Ascending aorta (tissue), 2 donors: ENCODE measurements at regions not wholly inside any gene's neighbourhood (a gene's known extent, or its start where the extent isn't known, plus 50 kb on each side); places are given as distances from the start of the nearest gene placed in this dataset.

Experiments
- DNase-seq, 2 donors: peaks; one replicate each; pipeline ENCODE4 v3.0.0-alpha.2; 2019; ENCODE audit warnings: low spot score in 2 of 2
- H3K27ac ChIP-seq, 2 donors: fragments of 200-600 bp; sonication (generic); one replicate each; pipeline ENCODE4 v1.5.1; 2016 to 2017; ENCODE audit warnings: mild to moderate bottlenecking in 1 of 2
- H3K27me3 ChIP-seq: fragments of 200-600 bp; sonication (generic); one replicate; pipeline ENCODE4 v1.5.1; 2017
- H3K36me3 ChIP-seq, 2 donors: fragments of 200-600 bp; sonication (generic); one replicate each; pipeline ENCODE4 v1.5.1; 2016
- H3K4me1 ChIP-seq, 2 donors: fragments of 200-600 bp; sonication (generic); one replicate each; pipeline ENCODE4 v1.5.1; 2016 to 2017; ENCODE audit warnings: mild to moderate bottlenecking in 1 of 2
- H3K4me3 ChIP-seq, 2 donors: fragments of 200-600 bp; sonication (generic); one replicate each; pipeline ENCODE4 v1.5.1; 2016 to 2017; ENCODE audit warnings: mild to moderate bottlenecking in 1 of 2
- H3K9me3 ChIP-seq, 2 donors: fragments of 200-600 bp; sonication (generic); one replicate each; pipeline ENCODE4 v1.5.1; 2016
- CTCF ChIP-seq, 3 experiments: fragments of 200-600 bp in 2 of 3; fragments of 450-650 bp in 1 of 3; sonication (generic) in 2 of 3; IDR thresholded peaks; one replicate each; pipeline ENCODE4 v1.5.1; 2016 to 2019; ENCODE audit warnings: antibody characterized with exemption in 3 of 3, mild to moderate bottlenecking in 1 of 3, moderate library complexity in 1 of 3
- intact Hi-C: fragments of 100-400 bp; cut with DNase I; formaldehyde crosslinking; loops from one replicate; pipeline ENCODE4 v1.15.1; 2023

GRCh38 chr11:29712616-29713015 lies 304.2 kb downstream of the KCNA4 start:
- no peak for TF ChIP-seq CTCF (IDR thresholded peaks at IDR 0.05)
- no peak for DNase-seq
- Histone ChIP-seq H3K27ac (no peak overlapping the region), H3K9me3 (no peaks in the 10 kb centered on the region), H3K36me3 (no peaks in the 10 kb centered on the region), H3K27me3 (no peaks in the 10 kb centered on the region), H3K4me1 (no peaks in the 10 kb centered on the region), H3K4me3 (no peak overlapping the region)
- intact Hi-C loops, result no loop called here

- no peaks in the 10 kb centered on the region for H3K36me3 ChIP-seq
- H3K4me1 ChIP-seq, result no peaks in the 10 kb centered on the region
- no peak for TF ChIP-seq CTCF (IDR thresholded peaks at IDR 0.05)
- no peak overlapping the region for H3K4me3 ChIP-seq
- no peak overlapping the region for H3K27ac ChIP-seq
- DNase-seq, result no peak
- no peaks in the 10 kb centered on the region for H3K9me3 ChIP-seq
- intact Hi-C loops, result no loop called here
- no peaks in the 10 kb centered on the region for H3K27me3 ChIP-seq
Observed at GRCh38 chr11:29707924-29708323, 308.9 kb downstream of the KCNA4 start.

- intact Hi-C loops, result no loop called here
- no peak for TF ChIP-seq CTCF (IDR thresholded peaks at IDR 0.05)
- Histone ChIP-seq H3K4me1 (no peaks in the 10 kb centered on the region), H3K4me3 (no peak overlapping the region), H3K27ac (no peak overlapping the region), H3K9me3 (no peaks in the 10 kb centered on the region), H3K27me3 (no peaks in the 10 kb centered on the region), H3K36me3 (no peaks in the 10 kb centered on the region)
- DNase-seq, result no peak
Observed at GRCh38 chr11:29685361-29685760, 331.5 kb downstream of the KCNA4 start.

- Histone ChIP-seq H3K27ac (no peak overlapping the region), H3K4me1 (no peaks in the 10 kb centered on the region), H3K9me3 (no peaks in the 10 kb centered on the region), H3K27me3 (no peaks in the 10 kb centered on the region), H3K36me3 (no peaks in the 10 kb centered on the region), H3K4me3 (no peak overlapping the region)
- intact Hi-C loops, result no loop called here
- TF ChIP-seq CTCF (IDR thresholded peaks at IDR 0.05), result no peak
- no peak for DNase-seq
Observed at GRCh38 chr11:29682856-29683255, 334.0 kb downstream of the KCNA4 start.

- no peak overlapping the region for H3K4me3 ChIP-seq
- H3K4me1 ChIP-seq, result no peaks in the 10 kb centered on the region
- no peaks in the 10 kb centered on the region for H3K27me3 ChIP-seq
- DNase-seq, result no peak
- H3K9me3 ChIP-seq, result no peaks in the 10 kb centered on the region
- no peak for TF ChIP-seq CTCF (IDR thresholded peaks at IDR 0.05)
- no peak overlapping the region for H3K27ac ChIP-seq
- intact Hi-C loops, result no loop called here
- H3K36me3 ChIP-seq, result no peaks in the 10 kb centered on the region
Observed at GRCh38 chr11:29679996-29680395, 336.8 kb downstream of the KCNA4 start.

- no peaks in the 10 kb centered on the region for H3K27me3 ChIP-seq
- H3K36me3 ChIP-seq, result no peaks in the 10 kb centered on the region
- no peak overlapping the region for H3K4me3 ChIP-seq
- no peaks in the 10 kb centered on the region for H3K9me3 ChIP-seq
- H3K27ac ChIP-seq, result no peak overlapping the region
- no peak for DNase-seq
- no peaks in the 10 kb centered on the region for H3K4me1 ChIP-seq
- TF ChIP-seq CTCF (IDR thresholded peaks at IDR 0.05), result no peak
- intact Hi-C loops, result no loop called here
Observed at GRCh38 chr11:29676993-29677392, 339.8 kb downstream of the KCNA4 start.
